Vagina (tissue), 2 donors: ENCODE measurements at regions not wholly inside any gene's neighbourhood (a gene's known extent, or its start where the extent isn't known, plus 50 kb on each side); places are given as distances from the start of the nearest gene placed in this dataset.

Experiments
- POLR2A ChIP-seq, 2 donors: fragments of 450-650 bp; IDR thresholded peaks; one replicate each; pipeline ENCODE4 v1.6.1; 2017; ENCODE audit warnings: antibody characterized with exemption in 2 of 2, mild to moderate bottlenecking in 2 of 2, moderate library complexity in 2 of 2
- POLR2AphosphoS5 ChIP-seq, 2 donors: sonication (generic); formaldehyde crosslinking; IDR thresholded peaks; one replicate each; pipeline ENCODE4 v1.9.0; 2017; ENCODE audit warnings: antibody characterized with exemption in 2 of 2, mild to moderate bottlenecking in 2 of 2, low read depth in 1 of 2; ENCODE audit not compliant: insufficient read depth in 1 of 2
- TF ChIP-seq, protein P1 (sequence below), 3 experiments: fragments of 450-650 bp in 2 of 3; fragments of 200-600 bp in 1 of 3; sonication (generic) in 1 of 3; IDR thresholded peaks; one replicate each; pipeline ENCODE4 v1.5.1; 2017 to 2019; ENCODE audit warnings: antibody characterized with exemption in 3 of 3, mild to moderate bottlenecking in 2 of 3, moderate library complexity in 2 of 3

DNA sequence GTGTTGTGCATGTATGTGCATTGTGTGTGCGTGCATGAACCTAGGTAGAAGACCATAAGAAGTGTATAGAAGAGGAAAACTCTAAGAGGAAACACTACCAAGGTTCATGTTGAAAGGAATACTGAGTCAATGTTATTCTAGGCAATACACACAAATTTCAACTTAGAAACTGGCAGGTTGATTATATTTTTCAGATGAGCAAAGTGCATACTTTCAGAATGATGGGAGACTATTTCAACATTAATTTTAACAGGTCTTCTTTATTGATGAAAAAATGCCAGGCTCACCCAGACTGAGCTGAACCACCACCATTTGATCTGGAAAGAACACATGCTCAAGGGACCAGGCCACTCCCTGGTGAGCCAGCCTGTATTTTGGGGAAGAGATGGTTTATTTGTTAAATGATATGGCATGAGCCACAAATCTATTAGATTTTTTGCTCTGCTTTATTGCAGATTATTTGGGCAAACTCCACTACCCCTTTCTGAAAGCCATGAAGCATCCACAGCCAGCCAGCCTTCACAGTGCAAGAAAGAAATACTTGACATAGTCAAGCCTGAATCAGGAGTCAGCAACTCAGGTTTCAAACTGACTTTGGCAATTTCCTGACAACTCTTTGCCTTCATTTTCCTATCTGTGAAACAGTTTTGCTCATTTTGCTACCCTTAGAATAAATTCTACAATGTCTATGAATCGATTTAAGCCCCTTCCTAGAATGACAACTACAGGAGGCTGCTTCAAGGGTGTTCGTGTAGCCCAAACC is 368.9 kb downstream of the COG6 start:
- TF ChIP-seq POLR2A (IDR thresholded peaks at IDR 0.05): no peak
- TF ChIP-seq, protein P1, sequence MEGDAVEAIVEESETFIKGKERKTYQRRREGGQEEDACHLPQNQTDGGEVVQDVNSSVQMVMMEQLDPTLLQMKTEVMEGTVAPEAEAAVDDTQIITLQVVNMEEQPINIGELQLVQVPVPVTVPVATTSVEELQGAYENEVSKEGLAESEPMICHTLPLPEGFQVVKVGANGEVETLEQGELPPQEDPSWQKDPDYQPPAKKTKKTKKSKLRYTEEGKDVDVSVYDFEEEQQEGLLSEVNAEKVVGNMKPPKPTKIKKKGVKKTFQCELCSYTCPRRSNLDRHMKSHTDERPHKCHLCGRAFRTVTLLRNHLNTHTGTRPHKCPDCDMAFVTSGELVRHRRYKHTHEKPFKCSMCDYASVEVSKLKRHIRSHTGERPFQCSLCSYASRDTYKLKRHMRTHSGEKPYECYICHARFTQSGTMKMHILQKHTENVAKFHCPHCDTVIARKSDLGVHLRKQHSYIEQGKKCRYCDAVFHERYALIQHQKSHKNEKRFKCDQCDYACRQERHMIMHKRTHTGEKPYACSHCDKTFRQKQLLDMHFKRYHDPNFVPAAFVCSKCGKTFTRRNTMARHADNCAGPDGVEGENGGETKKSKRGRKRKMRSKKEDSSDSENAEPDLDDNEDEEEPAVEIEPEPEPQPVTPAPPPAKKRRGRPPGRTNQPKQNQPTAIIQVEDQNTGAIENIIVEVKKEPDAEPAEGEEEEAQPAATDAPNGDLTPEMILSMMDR (IDR thresholded peaks at IDR 0.05): no peak
- TF ChIP-seq POLR2AphosphoS5 (IDR thresholded peaks at IDR 0.05; ENCODE audit: insufficient read depth in 1 of 2, low read depth in 1 of 2): no peak
